HG03108 (cell line): ENCODE measurements at regions not wholly inside any gene's neighbourhood (a gene's known extent, or its start where the extent isn't known, plus 50 kb on each side); places are given as distances from the start of the nearest gene placed in this dataset.

Experiments used
- ATAC-seq: cut with Tn5 transposase; IDR thresholded peaks from one replicate; pipeline ENCODE4 v1.9.1; 2021; ENCODE audit warnings: moderate library complexity; ENCODE audit not compliant: unreplicated experiment

DNA sequence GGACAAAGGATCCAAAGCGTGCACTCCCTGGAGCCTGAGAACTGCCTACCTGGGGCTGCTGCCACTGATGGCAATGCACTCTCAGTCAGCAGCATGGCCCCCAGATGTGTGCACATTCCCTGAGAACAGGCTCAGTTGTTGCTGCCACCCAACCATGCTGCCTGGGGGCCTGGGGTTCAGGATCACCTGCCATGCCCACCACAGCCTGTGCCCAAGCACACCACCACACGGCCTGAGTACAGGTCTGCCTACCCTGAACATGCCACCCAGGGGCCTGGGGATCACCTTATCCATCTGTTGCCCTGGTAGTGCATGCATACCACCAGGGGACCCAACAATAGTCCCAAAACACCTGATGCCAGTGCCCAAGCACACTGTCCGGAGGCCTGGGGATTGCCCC, 1174.5 kb downstream of the SORCS1 start:
- ATAC-seq, result no peak

- ATAC-seq, result no peak
Observed at GRCh38 chr10:105988848-105989247, 1175.7 kb downstream of the SORCS1 start.

- ATAC-seq, result no peak
Observed at GRCh38 chr10:105986912-105987635, 1177.4 kb downstream of the SORCS1 start.

GRCh38 chr10:105986486-105986885, 1178.0 kb downstream of the SORCS1 start:
- ATAC-seq, result no peak

GRCh38 chr10:105982735-105983134, 1181.8 kb downstream of the SORCS1 start:
- ATAC-seq, result no peak

DNA sequence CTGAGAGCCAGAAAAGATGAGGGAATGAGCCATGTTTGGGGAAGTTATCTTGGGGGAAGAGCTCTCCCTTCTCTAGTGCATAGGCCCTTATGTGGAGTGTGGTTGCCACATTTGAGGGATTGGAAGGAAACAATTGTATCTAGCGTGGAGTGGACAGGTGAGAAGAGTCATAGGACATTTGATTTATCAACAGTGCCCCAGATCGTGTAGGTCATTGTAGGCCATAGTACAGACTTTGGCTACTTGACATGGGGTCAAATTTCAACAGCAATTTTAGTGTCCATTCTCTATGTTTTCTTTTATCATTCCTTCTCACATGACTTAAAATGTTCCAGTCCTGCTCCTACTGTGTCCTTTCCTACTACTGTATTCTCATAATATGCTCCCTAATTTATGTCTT, 1182.8 kb downstream of the SORCS1 start:
- ATAC-seq, result no peak

DNA sequence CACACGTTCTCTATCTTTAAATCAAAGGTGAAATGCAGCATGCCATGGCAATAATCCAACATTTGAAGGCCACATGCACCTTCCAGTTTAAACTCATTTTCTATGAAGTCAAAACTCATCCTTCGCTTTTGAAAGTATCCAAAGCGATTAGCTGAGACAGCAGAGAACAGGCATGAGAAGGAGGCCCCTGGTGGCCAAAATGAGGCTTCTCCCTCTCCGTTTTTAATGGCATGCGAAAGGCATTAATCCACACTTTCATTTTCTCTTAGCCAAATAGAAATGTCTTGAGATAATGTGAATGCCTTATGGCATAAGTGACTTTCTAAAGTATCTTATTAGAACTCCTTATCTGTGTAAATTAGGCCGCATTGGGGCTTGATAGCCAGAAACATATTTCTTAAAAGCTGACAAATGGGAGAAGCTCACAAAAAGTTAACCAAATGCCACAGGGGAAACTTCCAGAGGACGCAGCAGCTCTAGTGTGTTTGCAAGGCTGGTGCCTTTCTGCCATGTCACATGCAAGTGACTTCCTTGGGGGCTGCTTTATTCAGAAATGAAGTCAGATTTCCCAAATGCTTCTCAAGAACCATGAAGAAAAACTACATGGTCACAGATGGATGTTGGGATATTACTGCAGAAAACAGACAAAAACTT, 1189.6 kb downstream of the SORCS1 start:
- ATAC-seq, result no peak

DNA sequence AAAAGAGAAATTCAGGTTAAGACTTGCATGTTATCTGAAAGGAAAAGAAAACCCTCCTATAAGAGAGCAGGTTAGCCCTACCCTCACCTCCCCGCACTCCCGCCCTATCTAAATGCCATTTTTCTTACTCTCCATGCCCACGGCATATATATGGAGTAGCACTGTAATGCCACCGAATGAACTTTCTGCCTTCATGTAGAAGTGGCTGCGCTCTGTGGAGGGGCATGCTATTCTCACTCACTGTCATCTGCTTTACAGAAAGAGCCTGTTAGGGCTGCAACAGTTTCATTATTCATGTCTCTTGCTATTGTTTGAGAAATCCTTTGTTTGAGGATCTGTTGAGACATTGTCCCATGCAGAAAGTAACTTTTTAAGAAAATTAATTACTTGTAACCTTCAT, 1190.6 kb downstream of the SORCS1 start:
- ATAC-seq, result no peak

DNA sequence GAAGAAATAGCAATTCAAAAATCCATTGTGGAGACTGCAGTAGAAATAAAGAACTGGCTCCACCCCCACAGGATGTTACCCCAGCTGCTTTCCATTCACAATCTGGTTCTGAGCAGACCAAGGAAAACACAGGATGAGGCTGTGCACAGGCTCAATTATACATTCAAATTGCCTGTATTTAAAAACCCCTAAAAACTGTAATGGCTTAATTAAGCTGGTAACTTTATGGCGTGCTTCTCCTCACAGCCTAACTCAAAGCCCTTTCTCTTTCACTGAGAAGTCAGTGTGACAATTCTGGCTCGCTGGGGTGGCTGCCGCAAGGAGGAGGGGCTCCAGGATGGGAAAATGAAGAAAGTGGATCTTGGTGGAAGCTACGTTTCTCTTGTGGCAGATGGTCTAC, 1191.1 kb downstream of the SORCS1 start:
- no peak for ATAC-seq

- ATAC-seq, result no peak
Observed at GRCh38 chr10:105971460-105971859, 1193.0 kb downstream of the SORCS1 start.

DNA sequence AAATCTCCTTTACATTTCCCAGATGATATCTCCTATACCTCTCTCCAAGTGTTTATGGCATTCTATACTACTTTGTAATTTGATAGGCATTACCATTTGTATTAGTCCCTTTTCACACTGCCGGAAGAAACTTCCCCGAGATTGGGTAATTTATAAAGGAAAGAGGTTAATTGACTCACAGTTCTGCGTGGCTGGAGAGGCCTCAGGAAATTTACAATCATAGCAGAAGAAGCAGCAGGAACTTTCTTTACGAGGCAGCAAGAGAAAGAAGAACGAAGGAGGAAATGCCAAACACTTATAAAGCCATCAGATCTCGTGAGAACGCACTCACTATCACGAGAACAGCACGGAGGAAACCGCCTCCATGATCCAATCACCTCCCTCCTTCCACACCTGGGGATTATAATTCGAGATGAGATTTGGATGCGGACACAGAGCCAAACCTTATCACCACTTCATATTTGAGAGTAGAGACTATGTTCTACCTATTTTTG, 1194.6 kb downstream of the SORCS1 start:
- no peak for ATAC-seq

- ATAC-seq, result no peak
Observed at GRCh38 chr10:105968666-105969065, 1195.8 kb downstream of the SORCS1 start.

GRCh38 chr10:105967256-105967655, 1197.2 kb downstream of the SORCS1 start:
- ATAC-seq, result no peak

DNA sequence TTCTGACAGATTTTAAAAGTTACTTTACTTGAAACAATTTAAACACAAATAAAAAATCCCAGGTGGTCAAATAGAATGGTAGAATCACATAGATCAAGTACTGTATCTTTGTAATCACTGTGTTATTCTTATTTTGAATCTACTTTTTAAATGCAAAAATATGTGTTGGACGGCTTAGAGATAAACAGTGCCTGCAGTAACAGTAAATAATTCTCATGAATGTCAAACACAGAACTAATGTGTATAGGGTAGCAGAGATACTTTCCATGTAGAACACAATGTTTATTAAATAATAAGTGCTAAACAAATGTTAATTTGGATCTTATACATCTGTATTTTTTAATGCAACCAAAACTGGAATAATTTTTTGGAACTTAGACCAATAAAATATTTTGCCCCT, 1199.4 kb downstream of the SORCS1 start:
- ATAC-seq, result no peak

- ATAC-seq, result no peak
Observed at GRCh38 chr10:105964009-105964408, 1200.5 kb downstream of the SORCS1 start.

DNA sequence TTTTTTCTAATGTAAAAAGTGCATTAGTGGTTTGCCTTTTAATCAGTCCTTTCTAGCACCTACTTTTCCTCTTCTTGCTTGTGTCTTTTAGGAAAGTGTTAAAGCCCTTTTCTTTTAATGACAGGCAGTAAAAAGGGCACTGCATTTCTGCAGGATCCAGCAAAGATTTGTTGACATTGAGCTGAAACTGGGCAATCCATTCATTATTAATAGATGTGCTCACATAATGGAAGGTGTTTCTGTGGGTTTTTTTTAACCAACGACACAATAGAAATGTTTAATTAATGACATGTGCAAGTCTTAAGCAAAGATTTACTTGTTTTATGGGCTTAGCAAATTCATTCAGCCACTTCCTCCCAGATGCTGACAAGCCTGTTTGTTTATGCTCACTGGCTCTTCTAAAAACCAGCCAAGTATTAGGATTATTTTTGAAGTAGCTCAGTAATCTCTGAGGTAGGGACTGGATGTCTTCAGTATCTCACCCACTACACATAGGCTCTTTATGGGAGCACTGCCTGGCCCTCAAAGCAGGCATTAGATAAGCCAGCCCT, 1201.1 kb downstream of the SORCS1 start:
- ATAC-seq, result no peak

GRCh38 chr10:105956550-105956949, 1208.0 kb downstream of the SORCS1 start:
- ATAC-seq, result no peak

DNA sequence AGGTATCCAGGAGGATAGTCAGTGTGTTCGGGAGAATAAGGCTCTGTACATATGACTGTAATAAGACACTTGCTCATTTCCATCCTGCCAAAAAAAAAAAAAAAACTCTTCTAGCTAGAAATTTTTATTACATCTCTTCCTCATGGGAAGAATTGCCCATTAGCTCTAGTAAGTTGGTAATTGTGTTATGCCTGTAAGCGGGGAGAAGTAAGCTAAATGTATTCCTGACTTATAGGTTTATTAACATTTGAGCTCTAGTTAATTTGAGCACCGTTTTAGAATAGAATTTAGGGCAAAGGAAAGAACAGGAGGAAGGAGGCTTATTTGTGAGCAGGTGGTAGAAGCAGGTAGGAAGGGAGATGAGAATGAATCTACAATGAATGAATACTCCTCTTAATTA, 1210.6 kb downstream of the SORCS1 start:
- ATAC-seq, result no peak

DNA sequence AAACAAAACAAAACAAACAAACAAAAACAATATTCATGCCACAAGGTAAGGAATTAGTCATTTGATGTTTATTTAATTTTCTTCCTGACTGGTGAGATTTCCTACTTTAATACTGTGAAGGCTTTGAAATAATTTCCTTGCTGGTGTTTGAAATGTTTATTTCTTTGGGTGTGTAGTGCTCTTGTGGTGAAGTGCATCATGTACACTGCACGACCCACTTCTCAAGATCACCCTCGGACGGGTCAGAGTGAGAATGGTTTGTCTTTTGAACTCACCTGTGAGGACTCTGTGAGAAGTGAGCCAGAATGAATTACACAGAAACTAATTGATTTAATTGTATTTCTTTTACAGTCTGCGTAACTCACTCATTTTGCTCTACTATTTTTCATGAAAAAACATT, 1211.5 kb downstream of the SORCS1 start:
- no peak for ATAC-seq

GRCh38 chr10:105952153-105952552, 1212.4 kb downstream of the SORCS1 start:
- peak; percentile 81 for ATAC-seq

GRCh38 chr10:105950410-105950809, 1214.1 kb downstream of the SORCS1 start:
- ATAC-seq, result no peak

DNA sequence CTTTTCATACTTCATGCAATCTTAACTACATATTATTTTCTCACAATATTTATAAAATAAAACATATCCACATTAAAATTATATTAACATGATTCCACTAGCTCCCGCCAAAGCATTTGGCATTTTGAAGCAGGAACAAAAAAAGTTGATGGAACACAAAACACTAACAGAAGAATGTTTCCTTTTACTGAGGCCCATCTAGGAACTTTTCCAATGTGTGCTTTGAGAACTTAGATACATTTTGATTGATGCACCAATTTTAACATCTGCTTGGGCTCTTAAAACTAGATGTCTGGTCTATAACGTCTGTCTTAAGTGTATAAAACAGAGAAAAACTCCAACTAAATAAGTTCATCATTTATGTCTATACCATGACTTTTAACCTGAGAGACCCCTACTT, 1214.8 kb downstream of the SORCS1 start:
- ATAC-seq, result no peak
